Brain pericyte (primary cell): ENCODE measurements at regions not wholly inside any gene's neighbourhood (a gene's known extent, or its start where the extent isn't known, plus 50 kb on each side); places are given as distances from the start of the nearest gene placed in this dataset.
"Not testable (repeated sequence)": the region's sequence is repeated elsewhere in the genome, so short reads cannot be mapped to it uniquely, and the experiment has no call there.

Source experiments
- DNase-seq: peaks from one replicate; pipeline ENCODE4 v3.0.0-alpha.2; 2012; ENCODE audit warnings: low read depth, low spot score

DNA sequence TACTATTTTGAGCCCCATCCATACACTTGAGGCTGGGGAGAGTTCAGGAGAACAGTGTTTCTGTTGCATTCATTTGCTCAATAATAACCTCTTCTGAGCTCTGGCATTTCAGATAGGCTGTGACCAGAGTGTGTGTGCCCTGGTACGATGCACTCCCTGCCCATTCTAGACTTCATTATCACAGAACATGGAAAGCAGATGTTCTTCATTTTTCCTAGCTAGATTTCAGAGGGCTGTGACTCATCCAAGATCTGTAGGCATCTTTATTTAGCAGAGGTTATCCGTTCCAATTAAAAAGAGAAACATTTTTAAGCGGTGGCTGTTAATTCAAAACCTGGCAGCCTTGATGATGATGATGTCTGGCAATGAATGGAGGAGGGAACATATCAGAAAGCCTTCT, 228.8 kb upstream of the EEF2KMT start:
- DNase-seq = no peak

- no peak for DNase-seq
These were observed 228.3 kb upstream of the EEF2KMT start for GRCh38 chr16:5325932-5326331.

GRCh38 chr16:5323284-5324141, 225.9 kb upstream of the EEF2KMT start:
- DNase-seq = no peak

DNA sequence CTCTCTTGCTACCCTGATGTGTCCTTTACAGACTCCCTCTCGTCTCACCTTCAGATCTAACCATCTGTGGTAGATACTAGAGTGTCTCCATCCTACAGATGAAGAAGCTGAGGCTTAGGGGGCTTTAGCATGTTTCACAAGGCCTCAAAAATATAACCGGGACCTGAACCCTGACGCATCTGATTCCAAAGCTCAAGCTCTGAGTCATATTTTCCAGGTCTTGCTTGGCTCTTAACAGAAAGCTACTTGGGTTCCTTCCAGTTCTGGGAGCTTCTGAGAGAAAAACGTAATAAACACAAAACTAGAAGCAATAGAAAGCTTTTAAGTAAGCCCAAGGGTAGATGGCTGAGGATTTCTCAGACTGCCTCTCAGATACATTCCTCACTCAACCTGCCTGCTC, 224.3 kb upstream of the EEF2KMT start:
- DNase-seq = no peak

GRCh38 chr16:5319799-5320198, 222.2 kb upstream of the EEF2KMT start:
- DNase-seq = no peak

DNA sequence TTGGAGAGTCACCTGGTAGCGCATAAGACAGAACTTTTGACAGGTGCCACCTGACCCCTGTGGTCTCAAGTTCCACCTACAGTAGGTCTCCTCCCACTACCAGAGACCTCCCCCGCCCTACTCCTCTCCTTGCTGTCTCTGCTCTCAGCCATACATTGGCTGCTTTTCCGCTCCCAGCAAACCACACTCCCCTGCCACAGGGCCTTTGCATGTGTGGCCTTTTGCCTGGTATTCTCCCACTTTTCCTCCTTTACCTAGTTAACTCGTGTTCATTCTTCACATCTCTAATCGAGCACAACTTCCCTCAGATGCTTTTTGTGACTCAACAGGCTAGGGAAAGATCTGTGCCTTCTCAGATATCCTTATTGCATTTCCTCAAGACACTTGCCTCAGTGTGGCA, 218.3 kb upstream of the EEF2KMT start:
- DNase-seq = no peak

DNA sequence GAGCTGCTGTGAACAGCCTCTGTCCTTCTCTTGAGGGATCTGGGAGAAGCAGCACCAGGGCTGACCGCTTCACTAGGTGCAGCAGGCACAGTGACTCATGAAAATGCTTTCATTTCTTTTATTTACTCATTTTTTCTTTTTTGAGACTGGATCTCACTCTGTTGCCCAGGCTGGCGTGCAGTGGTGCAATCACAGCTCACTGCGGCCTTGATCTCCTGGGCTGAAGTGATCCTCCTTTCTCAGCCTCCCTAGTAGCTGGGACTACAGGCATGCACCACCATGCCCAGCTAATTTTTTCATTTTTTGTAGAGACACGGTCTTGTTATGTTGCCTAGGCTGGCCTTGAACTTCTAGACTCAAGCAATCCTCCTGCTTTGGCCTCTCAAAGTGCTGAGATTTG, 216.8 kb upstream of the EEF2KMT start:
- DNase-seq = no peak

DNA sequence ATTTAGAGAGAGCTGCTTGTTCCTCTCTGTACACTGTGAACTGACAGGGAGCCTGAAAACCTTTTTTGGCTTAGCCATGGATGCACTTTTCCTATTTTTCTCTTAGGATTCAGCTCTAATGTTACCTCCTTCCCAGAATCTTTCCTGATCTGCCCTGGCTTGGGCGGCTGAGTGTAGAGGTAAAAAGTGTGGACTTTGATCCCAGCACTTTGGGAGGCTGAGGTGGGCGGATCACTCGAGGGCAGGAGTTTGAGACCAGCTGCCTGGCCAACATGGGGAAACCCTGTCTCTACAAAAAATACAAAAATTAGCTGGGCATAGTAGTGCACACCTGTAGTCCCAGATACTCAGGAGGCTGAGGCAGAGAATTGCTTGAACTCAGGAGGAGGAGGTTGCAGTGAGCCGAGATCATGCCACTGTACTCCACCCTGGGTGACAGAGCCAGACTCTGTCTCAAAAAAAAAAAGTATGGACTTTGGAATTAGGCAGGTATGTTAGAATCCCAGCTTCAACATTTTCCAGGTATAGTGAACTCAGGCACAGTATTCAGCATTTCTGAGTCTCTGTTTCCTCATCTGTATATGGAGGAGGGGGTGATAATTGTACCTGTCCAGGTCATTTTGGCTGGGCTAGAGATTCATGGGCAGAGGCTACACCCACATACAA, 212.5 kb upstream of the EEF2KMT start:
- DNase-seq = no peak

DNA sequence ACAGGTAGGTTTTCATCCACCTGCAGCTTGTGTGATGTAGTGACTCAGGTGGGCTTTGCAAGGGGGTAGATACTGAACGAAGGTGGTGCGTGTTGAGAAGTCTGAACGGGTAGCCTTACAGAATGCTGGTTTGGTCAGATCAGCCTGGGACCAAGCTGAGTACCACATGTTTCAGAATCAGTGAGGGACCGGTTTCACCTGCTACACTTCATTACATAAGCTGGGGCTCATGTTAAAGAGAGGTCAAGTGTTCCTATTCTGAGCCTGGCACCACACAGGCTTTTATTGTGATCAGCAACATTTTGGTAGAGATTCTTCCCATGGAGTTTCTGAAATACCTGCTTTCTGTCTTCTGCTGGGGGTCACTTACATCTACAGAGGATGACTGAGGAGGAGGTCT, 207.4 kb upstream of the EEF2KMT start:
- DNase-seq = no peak

DNA sequence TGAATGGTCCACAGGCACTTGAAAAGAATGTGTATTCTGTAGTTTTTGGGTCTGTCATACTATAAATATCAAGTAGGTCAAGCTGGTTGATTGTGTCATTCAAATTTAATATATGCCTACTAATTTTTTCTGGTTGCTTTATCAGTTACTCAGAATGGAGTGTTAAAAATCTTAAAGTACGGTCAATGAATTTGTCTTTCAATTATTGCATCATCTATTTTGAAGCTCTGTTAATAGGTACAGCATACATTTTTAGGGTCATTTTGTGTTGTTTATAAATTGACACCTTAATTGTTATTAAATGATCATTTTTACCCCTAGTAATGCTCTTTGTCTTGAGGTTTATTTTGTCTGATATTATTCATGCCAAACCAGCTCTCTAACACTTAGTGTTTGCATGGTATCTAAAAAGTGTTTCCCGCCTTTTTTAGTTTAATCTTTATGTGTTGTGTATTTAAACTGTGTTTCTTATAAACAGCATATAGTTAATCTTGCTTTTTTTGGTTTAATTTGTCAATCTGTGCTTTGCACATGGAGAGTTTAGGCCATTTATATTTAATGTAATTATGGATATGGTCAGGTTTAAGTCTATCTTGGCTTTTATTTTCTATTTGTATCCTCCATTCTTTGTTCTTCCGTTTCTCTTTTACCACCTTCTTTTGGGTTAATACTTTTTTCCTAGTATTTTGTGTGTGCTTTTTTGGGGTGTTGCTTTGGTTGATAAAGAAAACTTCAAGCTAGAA, 204.9 kb upstream of the EEF2KMT start:
- DNase-seq = no peak

GRCh38 chr16:5298202-5298601, 200.6 kb upstream of the EEF2KMT start:
- DNase-seq = no peak

DNA sequence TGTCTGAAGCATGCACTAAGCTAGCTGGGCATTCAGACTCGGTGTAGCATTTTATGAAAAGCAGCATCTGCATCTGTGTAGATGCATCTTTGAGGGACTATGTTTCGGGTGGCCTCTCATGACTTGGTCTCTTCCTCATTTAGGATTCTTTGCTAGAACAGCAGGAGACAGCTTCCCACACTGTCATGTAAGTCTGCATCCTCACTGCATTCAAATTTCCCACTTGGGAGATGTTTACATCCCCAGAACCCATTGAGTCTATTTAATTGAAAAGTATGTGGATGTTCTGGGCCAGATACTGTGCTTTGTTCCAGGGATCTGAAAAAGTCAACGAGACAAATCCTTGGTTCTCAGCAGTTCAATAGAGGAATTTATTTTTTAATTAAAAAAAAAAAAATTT, 198.6 kb upstream of the EEF2KMT start:
- DNase-seq = no peak

- not testable (repeated sequence) for DNase-seq
These were observed 197.7 kb upstream of the EEF2KMT start for GRCh38 chr16:5295304-5295703.

DNA sequence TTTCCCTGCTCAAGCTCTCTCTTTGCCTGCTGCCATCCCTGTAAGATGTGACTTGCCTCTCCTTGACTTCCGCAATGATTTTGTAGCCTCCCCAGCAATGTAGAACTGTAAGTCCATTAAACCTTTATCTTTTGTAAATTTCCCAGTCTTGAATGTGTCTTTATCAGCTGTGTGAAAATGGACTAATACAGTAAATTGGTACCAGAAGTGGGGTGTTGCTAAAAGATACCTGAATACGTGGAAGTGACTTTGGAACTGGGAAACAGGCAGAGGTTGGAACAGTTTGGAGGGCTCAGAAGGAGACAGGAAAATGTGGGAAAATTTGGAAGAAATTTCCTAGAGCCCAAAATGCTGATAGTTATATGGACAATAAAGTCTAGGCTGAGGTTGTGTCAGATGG, 184.6 kb upstream of the EEF2KMT start:
- not testable (repeated sequence) for DNase-seq

DNA sequence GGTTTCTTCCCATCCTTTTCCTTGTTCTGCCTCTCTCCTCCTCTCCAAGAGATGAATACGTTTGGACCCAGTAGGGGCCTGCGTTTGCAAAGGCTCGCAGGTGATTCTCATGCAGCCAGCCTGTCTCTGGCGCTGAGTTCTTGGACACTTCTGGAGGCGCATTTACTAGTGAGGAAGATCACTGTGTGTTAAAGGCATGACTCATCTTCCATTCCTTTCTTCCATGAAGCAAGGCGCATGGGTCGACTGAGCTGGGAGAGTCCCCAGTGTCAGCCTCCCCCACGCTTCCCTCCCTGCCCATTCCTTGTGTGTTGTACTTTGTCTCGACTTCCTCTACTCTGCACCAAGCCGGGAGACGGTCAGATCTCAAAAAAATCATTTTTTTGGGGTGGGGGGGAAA, 159.9 kb upstream of the EEF2KMT start:
- no peak for DNase-seq

GRCh38 chr16:5252791-5253190, 155.2 kb upstream of the EEF2KMT start:
- DNase-seq = no peak

DNA sequence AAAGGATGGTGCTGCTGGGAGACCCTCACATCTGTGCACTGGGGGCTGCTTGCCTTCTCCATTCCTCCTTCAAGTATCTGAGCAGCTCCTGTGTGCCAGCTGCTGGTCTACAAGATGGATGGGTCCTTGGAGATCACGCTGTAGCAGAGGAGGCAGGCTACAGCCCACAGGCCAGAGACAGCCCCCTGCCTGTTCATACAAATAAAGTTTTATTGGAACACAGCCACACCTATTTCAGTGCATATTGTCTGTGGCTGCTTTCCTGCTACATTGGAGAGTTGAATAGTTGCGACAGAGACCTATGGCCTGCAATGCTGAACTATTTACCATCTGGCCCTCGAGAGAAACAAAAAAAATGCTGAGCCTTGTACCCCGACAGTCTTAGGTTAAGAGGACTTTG, 149.8 kb upstream of the EEF2KMT start:
- DNase-seq = not testable (repeated sequence)

- DNase-seq = not testable (repeated sequence)
These were observed 142.7 kb upstream of the EEF2KMT start for GRCh38 chr16:5240278-5240626.

DNA sequence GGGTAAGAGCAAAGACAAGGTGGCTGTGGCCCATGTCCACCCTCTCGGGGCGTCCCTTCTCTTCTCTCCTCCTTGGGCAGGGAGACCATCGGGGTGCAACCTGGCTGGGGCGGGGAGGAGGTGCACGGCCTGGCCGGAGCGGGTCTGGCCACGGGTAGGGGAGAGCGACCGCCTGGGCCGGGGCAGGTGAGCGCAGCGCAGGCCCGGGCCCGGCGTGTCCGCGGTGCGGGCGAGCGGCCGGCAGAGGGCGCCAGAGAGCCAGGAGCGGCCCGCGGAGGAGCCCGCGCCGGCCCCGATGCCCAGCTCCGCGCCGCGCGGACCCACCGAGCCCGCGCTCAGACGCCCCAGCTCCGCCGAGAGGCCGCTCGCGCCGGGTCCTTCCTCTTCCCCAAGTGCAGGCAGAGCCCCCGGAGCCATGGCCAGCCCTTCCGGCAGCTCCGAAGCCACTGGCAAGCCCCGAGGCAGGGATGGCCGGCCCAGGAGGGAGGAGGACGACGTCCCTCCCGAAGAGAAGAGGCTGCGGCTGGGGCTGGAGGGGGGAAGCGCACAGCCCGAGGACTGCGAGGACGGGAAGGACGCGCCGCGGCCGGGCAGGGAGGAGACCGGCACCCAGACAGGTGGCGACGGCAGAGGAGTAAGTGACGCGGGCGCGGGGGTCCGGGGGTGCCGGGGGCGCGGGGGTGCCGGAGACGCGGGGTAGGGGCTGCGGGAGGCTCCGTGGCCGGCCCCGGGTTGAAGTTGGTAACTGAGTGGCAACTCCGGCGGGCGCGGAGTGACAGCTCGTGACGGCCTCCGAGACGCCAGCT, 142.1 kb upstream of the EEF2KMT start:
- DNase-seq = not testable (repeated sequence)

GRCh38 chr16:5235119-5235518, 137.5 kb upstream of the EEF2KMT start:
- DNase-seq = no peak

GRCh38 chr16:5234295-5235050, 136.9 kb upstream of the EEF2KMT start:
- DNase-seq = no peak
